Thymus (tissue), 11 donors: ENCODE measurements at regions not wholly inside any gene's neighbourhood (a gene's known extent, or its start where the extent isn't known, plus 50 kb on each side); places are given as distances from the start of the nearest gene placed in this dataset.

Source experiments
- DNase-seq, 9 donors: peaks; one replicate each; pipeline ENCODE4 v3.0.0-alpha.2; 2013; ENCODE audit warnings: low spot score in 9 of 9, low read depth in 6 of 9, missing footprints in 1 of 9
- H3K27ac ChIP-seq, 2 donors: one replicate each; pipeline ENCODE4 v1.5.1; 2013; ENCODE audit warnings: control low read depth in 1 of 2, low read depth in 1 of 2, low read length in 1 of 2, mild to moderate bottlenecking in 1 of 2, moderate library complexity in 1 of 2
- H3K27me3 ChIP-seq, 2 donors: one replicate each; pipeline ENCODE4 v1.5.1; 2013; ENCODE audit warnings: low read length in 1 of 2; ENCODE audit not compliant: control insufficient read depth in 2 of 2, insufficient read depth in 1 of 2
- H3K36me3 ChIP-seq, 2 donors: one replicate each; pipeline ENCODE4 v1.5.1; 2013; ENCODE audit warnings: low read length in 1 of 2, mild to moderate bottlenecking in 1 of 2, moderate library complexity in 1 of 2; ENCODE audit not compliant: control insufficient read depth in 2 of 2, insufficient read depth in 2 of 2
- H3K4me1 ChIP-seq, 2 donors: one replicate each; pipeline ENCODE4 v1.5.1; 2013; ENCODE audit warnings: low read length in 2 of 2; ENCODE audit not compliant: control insufficient read depth in 2 of 2, insufficient read depth in 2 of 2
- H3K4me3 ChIP-seq, 2 donors: one replicate each; pipeline ENCODE4 v1.5.1; 2013; ENCODE audit warnings: low read length in 2 of 2, control low read depth in 1 of 2, mild to moderate bottlenecking in 1 of 2
- H3K9me3 ChIP-seq, 2 donors: one replicate each; pipeline ENCODE4 v1.5.1; 2013; ENCODE audit warnings: low read length in 1 of 2, mild to moderate bottlenecking in 1 of 2; ENCODE audit not compliant: control insufficient read depth in 2 of 2, insufficient read depth in 1 of 2
- WGBS: extraction: QIAGEN DNeasy Blood & Tissue Kit; methylation state at CpG from one replicate; pipeline ENCODE4 v1.1.7; 2013; 5-methylcytosine and 5-hydroxymethylcytosine counted together
- donor health status: healthy.

- Histone ChIP-seq H3K4me3 (no peak overlapping the region), H3K9me3 (peaks cover 0 to 7% of the 10 kb centered on the region in 2 donors), H3K27me3 (no peaks in the 10 kb centered on the region), H3K27ac (no peak overlapping the region), H3K4me1 (peaks cover 0 to 2% of the 10 kb centered on the region in 2 donors), H3K36me3 (no peaks in the 10 kb centered on the region)
- 93% methylated on average over 4 of the region's 4 CpGs for WGBS
- no peak for DNase-seq
Observed at GRCh38 chr10:120995768-120996167, 144.6 kb downstream of the WDR11 start.

- Histone ChIP-seq H3K27me3 (no peaks in the 10 kb centered on the region), H3K4me3 (no peak overlapping the region), H3K27ac (no peak overlapping the region), H3K9me3 (peaks cover 0 to 4% of the 10 kb centered on the region in 2 donors), H3K36me3 (no peaks in the 10 kb centered on the region), H3K4me1 (peaks cover 0 to 2% of the 10 kb centered on the region in 2 donors)
- no peak for DNase-seq
- 83% methylated on average over 9 of the region's 9 CpGs for WGBS
Observed at GRCh38 chr10:120996456-120997034, 145.4 kb downstream of the WDR11 start.

GRCh38 chr10:120997313-120997712, 146.2 kb downstream of the WDR11 start:
- H3K27me3 ChIP-seq: no peaks in the 10 kb centered on the region
- peaks cover 0 to 4% of the 10 kb centered on the region in 2 donors for H3K9me3 ChIP-seq
- H3K4me1 ChIP-seq: peaks cover 0 to 2% of the 10 kb centered on the region in 2 donors
- no peak overlapping the region for H3K27ac ChIP-seq
- no peak for DNase-seq
- H3K4me3 ChIP-seq: no peak overlapping the region
- no peaks in the 10 kb centered on the region for H3K36me3 ChIP-seq
- WGBS: 76% methylated on average over 1 of the region's 1 CpG

DNA sequence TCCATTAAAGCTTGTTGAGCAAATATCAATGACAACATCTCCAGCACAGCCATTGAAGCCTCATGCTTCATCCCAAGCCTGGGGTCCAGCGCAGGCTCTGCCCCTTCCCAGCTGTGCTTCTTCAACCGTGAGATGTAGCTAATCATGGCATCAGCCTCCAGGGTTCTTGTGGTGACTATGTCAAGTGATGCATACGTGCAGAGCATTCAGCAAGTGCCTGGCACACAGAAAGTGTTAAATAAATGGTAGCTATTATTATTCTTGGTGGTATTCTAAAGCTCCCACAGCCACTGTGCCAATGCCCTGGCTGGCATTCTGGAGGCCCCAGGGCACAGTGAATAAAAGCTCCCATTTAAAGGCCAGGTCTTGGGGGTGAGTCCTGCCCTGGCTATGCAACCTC, 146.6 kb downstream of the WDR11 start:
- no peaks in the 10 kb centered on the region for H3K27me3 ChIP-seq
- H3K27ac ChIP-seq: no peak overlapping the region
- no peak overlapping the region for H3K4me3 ChIP-seq
- no peaks in the 10 kb centered on the region for H3K36me3 ChIP-seq
- WGBS: 89% methylated on average over 3 of the region's 3 CpGs
- H3K9me3 ChIP-seq: peaks cover 0 to 4% of the 10 kb centered on the region in 2 donors
- no peak for DNase-seq
- peaks cover 0 to 2% of the 10 kb centered on the region in 2 donors for H3K4me1 ChIP-seq

- WGBS: 81% methylated on average over 5 of the region's 5 CpGs
- no peaks in the 10 kb centered on the region for H3K27me3 ChIP-seq
- no peaks in the 10 kb centered on the region for H3K36me3 ChIP-seq
- no peak overlapping the region for H3K4me3 ChIP-seq
- DNase-seq: no peak
- peaks cover 0 to 4% of the 10 kb centered on the region in 2 donors for H3K9me3 ChIP-seq
- peaks cover 0 to 2% of the 10 kb centered on the region in 2 donors for H3K4me1 ChIP-seq
- no peak overlapping the region for H3K27ac ChIP-seq
Observed at GRCh38 chr10:120998251-120998650, 147.1 kb downstream of the WDR11 start.

- H3K36me3 ChIP-seq: no peaks in the 10 kb centered on the region
- H3K4me3 ChIP-seq: no peak overlapping the region
- H3K27ac ChIP-seq: no peak overlapping the region
- H3K27me3 ChIP-seq: no peaks in the 10 kb centered on the region
- peaks cover 0 to 2% of the 10 kb centered on the region in 2 donors for H3K4me1 ChIP-seq
- H3K9me3 ChIP-seq: peaks cover 0 to 4% of the 10 kb centered on the region in 2 donors
- no peak for DNase-seq
- WGBS: 89% methylated on average over 6 of the region's 6 CpGs
Observed at GRCh38 chr10:120998782-120999285, 147.7 kb downstream of the WDR11 start.

DNA sequence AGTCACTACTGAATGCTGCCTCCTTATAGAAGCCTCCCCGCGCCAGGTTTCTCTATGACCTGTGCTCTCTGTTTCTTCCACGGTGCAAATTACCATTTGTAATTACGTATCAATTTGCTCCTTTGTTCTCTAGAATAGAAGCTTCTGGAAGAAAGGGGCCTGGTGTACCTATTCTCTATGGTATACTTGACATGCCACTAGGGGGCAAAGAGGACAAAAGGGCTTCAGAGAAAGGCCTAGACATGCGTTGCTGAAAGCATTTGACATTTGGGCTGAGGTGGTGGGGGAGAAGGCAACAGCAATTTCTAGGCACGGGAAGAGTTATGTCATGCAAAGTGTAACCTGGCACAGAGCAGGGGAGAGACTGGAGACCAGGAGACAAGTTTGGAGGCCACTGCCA, 148.7 kb downstream of the WDR11 start:
- H3K27ac ChIP-seq: no peak overlapping the region
- WGBS: 89% methylated on average over 6 of the region's 6 CpGs
- H3K36me3 ChIP-seq: no peaks in the 10 kb centered on the region
- H3K4me1 ChIP-seq: peaks cover 0 to 2% of the 10 kb centered on the region in 2 donors
- H3K9me3 ChIP-seq: peaks cover 0 to 4% of the 10 kb centered on the region in 2 donors
- DNase-seq: no peak
- H3K4me3 ChIP-seq: no peak overlapping the region
- H3K27me3 ChIP-seq: no peaks in the 10 kb centered on the region

GRCh38 chr10:121002586-121003205, 151.5 kb downstream of the WDR11 start:
- no peak for DNase-seq
- H3K4me3 ChIP-seq: no peak overlapping the region

DNA sequence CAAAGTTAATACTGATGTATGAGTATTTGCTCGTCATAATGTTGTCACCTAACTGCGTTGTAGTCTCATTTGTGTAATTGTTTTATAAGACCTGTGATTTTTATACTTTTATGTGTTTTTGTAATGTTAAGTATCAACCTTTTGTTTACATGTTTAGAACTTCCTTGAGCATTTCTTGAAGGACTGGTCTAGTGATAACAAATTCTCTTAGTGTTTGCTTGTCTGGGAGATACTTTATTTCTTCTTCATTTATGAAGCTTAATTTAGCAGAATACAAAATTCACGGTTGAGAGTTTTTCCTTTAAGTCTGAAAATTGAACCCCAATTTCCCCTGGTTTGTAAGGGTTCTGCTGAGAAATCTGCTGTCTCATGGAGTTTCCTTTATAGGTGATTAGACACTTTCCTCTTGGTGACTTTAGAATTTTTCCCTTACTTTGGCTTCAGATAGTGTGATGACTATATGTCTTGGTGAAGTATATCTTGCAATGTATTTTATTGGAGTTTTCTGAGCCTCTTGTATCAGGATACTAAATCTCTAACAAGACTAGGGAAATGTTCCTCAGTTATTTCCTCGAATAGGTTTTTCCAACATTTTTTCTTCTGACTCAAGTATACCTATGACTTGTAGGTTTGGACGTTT, 154.9 kb downstream of the WDR11 start:
- Histone ChIP-seq H3K36me3 (no peaks in the 10 kb centered on the region), H3K4me3 (no peak overlapping the region), H3K4me1 (no peaks in the 10 kb centered on the region), H3K27ac (no peak overlapping the region), H3K27me3 (no peaks in the 10 kb centered on the region), H3K9me3 (peaks cover 1 to 6% of the 10 kb centered on the region in 2 donors)
- no peak for DNase-seq
- 94% methylated on average over 5 of the region's 5 CpGs for WGBS

More at GRCh38 chr10:121002586-121003205, 151.5 kb downstream of the WDR11 start:
- Histone ChIP-seq H3K36me3 (no peaks in the 10 kb centered on the region), H3K27me3 (no peaks in the 10 kb centered on the region), H3K27ac (no peak overlapping the region), H3K4me1 (peaks cover 0 to 2% of the 10 kb centered on the region in 2 donors), H3K9me3 (peaks cover 1 to 10% of the 10 kb centered on the region in 2 donors)
- 84% methylated on average over 6 of the region's 6 CpGs for WGBS
